Ovary (tissue), 3 donors: ENCODE measurements at regions not wholly inside any gene's neighbourhood (a gene's known extent, or its start where the extent isn't known, plus 50 kb on each side); places are given as distances from the start of the nearest gene placed in this dataset.

Experiments
- CTCF ChIP-seq, 3 donors: fragments of 450-650 bp in 2 of 3; fragments of 200-600 bp in 1 of 3; IDR thresholded peaks; one replicate each; pipeline versions ENCODE4 v1.5.1 to v1.8.0; 2016 to 2022; ENCODE audit warnings: antibody characterized with exemption in 3 of 3, mild to moderate bottlenecking in 1 of 3
- POLR2A ChIP-seq: fragments of 450-650 bp; IDR thresholded peaks from one replicate; pipeline ENCODE4 v1.6.1; 2017; ENCODE audit warnings: antibody characterized with exemption, mild to moderate bottlenecking, moderate library complexity
- donor health status: DM: no; HTN: no; CAD: no.

- TF ChIP-seq CTCF (IDR thresholded peaks at IDR 0.05) (no peak), POLR2A (no peak)
Measured at GRCh38 chr3:74315291-74315690, 299.2 kb downstream of the CNTN3 start.
